Hematopoietic multipotent progenitor cell treated with erythropoietin and hydrocortisone succinate and interleukin-3 and kit ligand, for 6 days (in vitro differentiated cells): ENCODE measurements at regions not wholly inside any gene's neighbourhood (a gene's known extent, or its start where the extent isn't known, plus 50 kb on each side); places are given as distances from the start of the nearest gene placed in this dataset.
A peak's percentile ranks its signal among the peaks of the same experiment; 100 is the strongest.

Experiments
- DNase-seq: peaks from one replicate; pipeline ENCODE4 v3.0.0-alpha.2; 2015

DNA sequence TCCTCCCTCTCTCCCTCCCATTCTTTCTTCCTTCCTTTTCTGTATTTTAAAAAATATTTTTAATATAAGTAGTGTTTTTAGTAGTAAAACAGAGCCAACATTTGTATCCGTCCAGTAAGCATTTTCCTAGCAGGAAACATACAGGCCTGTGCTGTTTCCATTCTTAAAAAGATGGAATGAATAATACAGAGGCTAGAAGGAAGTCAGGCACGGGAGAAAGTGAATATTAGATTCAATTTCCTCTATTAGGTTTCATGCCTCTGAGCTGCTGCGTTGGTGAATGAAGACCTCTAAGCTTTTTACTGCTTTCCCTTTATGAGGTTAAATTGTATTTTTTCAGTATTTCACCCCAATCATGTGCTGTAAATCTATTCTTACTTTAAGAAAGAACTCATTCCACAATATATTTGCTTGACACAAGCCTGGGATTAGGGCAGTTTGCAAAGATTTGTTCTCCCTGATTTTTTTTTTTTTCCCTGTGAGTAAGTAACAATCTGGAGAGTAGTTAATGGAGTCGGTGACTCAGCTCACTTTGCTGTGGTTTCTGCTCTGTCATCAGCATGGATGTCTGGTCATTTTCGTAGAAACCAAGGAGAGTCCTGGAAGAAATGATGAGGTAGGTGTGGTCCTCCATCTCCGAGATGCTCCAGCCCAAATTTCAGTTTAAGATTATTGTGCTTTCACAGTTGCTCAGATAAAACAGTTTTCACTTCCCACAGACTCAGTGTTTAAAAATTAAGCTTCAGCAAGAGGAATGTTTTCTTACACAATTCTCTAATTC, 76.1 kb upstream of the PITRM1 start:
- DNase-seq: no peak

- DNase-seq: no peak
These were observed 72.8 kb upstream of the PITRM1 start for GRCh38 chr10:3245395-3245794.

- DNase-seq: no peak
These were observed 69.5 kb upstream of the PITRM1 start for GRCh38 chr10:3241967-3242650.

GRCh38 chr10:3241274-3241921, 68.8 kb upstream of the PITRM1 start:
- no peak for DNase-seq

- DNase-seq: no peak
These were observed 67.6 kb upstream of the PITRM1 start for GRCh38 chr10:3239920-3240894.

DNA sequence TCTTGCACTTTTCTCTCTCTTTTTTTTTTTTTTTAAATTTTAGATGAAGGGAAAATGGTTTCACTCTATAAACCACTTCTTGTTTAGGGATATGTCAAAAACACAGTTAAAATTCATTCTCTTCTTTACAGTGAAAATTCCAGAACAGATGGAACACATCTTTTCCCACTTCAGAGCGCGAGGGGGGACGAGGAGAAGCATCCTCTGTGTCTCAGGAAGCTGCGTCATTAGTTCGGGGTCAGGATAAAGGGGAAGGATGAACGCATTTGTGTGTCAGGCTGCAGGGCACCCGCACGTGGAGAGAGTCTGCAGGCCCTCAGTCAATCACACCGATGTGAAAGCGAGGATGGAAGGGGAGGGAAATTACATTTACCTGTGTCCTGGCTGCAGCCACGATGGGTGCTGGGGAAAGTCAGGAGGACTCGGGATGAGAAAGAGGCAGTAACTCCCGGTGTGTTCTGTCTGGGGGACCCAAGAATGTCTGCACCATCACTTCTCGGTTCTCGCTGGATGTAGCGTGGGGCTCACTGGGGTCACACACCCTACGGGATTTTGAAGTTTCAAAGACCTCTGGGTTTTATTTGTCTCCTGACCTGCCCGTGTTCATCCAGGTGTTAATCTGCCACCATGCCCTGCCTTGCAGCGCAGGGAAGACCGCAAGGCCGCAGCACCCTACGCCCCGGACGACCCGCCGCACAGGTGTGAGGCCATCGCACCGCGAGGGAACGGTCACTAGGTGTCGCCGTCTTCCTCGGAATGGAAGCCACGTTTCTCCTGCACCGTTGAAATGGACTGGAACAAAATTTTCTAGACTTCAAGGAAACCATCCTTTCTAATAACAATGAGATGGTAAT, 66.7 kb upstream of the PITRM1 start:
- peak; percentile 69 for DNase-seq

DNA sequence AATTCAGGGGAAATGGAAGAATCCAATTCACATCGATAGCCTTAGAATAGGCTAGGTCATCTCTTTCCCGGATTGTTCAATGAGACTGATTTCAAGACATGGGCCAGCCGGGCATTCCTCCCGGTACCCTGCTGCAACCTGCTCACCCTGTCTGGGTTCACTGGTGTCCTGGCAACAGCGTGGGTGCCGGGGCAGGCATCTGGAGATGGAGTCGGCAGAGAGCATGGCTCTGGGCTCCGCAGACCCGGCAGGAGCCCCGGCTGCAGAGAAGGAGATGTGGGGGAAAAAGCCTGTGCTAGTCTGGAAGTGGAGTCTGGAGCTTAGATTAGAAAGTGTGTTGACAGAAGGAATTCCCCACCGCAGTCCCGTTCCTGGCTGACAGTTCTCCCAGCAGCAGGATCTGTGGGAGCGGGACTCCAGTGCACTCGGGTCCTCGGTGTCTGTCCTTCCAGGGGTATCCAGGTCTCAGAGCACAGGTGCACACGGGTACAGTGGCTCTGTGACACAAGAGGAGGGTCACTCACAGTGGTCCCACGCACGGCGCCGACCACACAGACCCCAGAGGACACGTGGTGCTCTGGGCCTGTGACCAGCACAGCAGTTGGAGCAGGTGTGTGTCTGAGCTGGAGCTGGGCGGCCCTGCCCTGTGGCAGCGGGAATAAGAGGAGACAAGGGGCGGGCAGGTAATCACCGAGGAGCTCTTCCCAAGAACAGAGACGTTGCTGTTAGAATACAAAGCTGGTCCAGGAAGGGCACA, 65.7 kb upstream of the PITRM1 start:
- DNase-seq: no peak

GRCh38 chr10:3237530-3237929, 64.9 kb upstream of the PITRM1 start:
- DNase-seq: no peak

DNA sequence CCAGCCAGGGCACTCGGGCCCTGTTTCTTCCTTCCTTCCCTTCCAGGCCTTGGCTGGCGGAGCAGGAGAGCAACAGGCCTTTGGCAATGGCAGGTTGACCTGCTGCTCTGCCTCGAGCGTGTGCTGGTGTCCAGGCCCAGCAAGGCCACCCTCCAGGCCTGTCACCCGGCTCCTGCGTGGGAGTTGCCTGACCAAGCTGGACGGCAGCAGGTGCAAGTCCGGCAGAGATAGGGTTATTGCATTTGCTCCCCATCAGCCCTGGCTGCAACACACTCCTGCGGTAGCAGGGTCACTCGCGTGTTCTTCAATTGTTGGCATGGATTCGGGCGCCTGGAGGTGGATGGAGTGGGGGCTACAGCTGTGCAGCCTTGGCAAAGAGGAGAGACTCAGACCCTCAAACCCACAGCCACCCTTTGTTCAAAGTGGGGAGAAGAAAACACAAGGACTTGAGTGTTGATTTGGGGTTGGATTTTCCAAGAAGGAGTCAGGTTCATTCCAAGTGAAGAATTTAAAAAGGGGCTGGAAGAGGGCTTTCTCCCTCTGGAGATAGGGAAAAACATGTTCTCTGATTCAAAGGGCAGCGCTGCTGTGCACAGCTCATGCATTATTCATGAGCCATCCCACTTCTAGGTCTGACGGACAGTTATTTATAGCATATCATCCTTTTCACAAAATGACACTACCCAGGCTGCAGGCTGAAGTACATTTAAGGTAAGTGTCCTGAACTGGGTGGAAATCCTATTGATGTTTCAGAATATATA, 64.2 kb upstream of the PITRM1 start:
- DNase-seq: no peak

- no peak for DNase-seq
These were observed 63.5 kb upstream of the PITRM1 start for GRCh38 chr10:3235996-3236510.

GRCh38 chr10:3235395-3235794, 62.8 kb upstream of the PITRM1 start:
- DNase-seq: no peak

DNA sequence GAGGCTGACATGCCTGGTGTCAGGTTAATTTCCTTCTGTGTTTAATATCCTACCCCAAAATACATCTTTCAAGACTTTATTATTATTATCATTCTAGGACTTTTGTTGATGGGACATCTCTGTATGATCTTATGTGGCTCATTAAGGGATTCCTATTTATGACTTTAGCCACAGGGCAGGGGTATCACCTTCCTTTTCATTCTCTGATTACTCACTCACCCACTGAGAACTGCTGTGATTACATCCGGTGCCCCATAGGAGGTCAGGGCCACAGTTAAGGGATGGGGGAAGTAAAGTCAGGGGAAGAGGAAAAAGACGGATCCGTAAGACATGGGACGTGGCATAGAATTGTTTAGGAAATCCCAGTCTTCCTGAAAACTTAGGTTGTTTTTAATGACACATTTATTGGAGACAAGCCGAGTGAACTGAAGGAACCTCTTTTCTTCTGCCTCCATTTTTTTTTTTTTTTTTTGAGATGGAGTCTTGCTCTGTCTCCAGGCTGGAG, 61.0 kb upstream of the PITRM1 start:
- DNase-seq: no peak

GRCh38 chr10:3231951-3232730, 59.6 kb upstream of the PITRM1 start:
- no peak for DNase-seq

- no peak for DNase-seq
These were observed 57.2 kb upstream of the PITRM1 start for GRCh38 chr10:3229815-3230214.

DNA sequence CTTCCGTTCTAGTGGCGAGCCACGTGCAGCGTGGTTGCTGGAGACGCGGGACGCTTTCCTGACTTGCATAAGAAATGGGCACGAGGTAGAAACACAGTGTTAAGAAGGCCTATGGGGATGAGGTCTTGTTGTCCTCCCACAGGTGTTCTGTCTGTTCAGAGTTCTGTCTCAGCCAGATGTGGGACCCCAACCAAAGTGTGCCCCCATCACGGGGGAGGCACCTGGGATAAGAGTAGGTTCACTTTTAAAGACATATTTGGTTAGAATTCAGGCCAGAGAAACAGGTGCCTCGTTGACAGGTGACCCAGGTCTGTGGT, 56.0 kb upstream of the PITRM1 start:
- DNase-seq: no peak

GRCh38 chr10:3226960-3227744, 54.6 kb upstream of the PITRM1 start:
- DNase-seq: no peak

DNA sequence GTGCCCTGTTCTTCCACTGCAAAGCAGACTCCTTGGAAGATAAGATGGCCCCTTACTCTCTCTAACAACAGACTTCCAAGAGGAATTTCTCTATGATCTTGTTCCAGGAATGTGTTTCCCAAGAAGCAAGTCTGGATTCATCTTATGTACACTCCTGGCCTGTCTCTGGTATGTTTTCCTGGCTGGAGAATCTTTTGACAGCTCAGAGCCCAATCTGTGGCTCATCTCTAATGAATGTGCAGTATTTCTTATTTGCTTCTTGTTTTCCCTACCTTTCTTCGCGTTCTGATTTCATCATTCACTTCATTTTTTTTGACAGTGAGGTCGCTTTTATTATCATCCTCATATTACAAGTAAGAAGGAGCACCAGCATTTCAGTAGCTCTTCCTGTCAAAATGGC, 53.0 kb upstream of the PITRM1 start:
- no peak for DNase-seq

GRCh38 chr10:3224241-3224640, 51.7 kb upstream of the PITRM1 start:
- no peak for DNase-seq
